RPMI8226 (cell line): ENCODE measurements at regions not wholly inside any gene's neighbourhood (a gene's known extent, or its start where the extent isn't known, plus 50 kb on each side); places are given as distances from the start of the nearest gene placed in this dataset.

Experiments used
- DNase-seq: peaks from one replicate; pipeline ENCODE4 v3.0.0-alpha.2; 2015

DNA sequence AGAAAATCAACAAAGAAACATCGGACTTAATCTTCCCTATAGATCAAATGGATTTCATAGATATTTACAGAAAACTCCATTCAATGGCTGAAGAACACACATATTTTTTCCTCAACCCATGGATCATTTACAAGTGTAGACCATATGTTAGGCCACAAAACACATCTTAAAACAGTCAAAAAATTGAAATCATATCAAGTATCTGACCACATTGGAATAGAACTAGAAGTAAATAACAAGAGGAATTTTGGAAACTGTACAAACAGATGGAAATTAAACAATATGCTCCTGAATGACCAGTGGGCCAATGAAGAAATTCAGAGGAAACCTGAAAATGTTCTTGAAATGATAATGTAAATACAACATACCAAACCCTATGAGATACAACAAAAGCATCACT is 323.1 kb upstream of the GPR149 start:
- no peak for DNase-seq

DNA sequence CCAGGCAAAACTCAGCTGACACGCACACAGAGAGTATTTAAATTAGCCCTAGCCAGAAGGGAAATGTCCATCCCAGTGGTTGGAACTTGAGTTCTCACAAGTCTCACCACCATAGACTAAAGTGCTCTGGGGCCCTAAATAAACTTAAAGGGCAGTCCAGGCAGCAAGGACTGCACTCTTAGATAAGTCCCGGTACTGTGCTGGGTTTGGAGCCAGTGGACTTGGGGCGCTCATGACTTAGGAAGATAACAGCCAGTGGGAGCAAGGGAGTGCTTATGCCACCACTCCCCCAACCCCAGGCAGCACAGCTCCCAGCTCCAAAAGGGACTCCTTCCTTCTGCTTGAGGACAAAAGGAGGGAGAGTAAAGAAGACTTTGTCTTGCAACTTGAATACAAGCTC is 319.5 kb upstream of the GPR149 start:
- no peak for DNase-seq

- DNase-seq = no peak
Observed at GRCh38 chr3:154745929-154746328, 315.9 kb upstream of the GPR149 start.

GRCh38 chr3:154745122-154745521 is 315.1 kb upstream of the GPR149 start:
- DNase-seq = no peak

GRCh38 chr3:154743418-154743817 is 313.4 kb upstream of the GPR149 start:
- no peak for DNase-seq

DNA sequence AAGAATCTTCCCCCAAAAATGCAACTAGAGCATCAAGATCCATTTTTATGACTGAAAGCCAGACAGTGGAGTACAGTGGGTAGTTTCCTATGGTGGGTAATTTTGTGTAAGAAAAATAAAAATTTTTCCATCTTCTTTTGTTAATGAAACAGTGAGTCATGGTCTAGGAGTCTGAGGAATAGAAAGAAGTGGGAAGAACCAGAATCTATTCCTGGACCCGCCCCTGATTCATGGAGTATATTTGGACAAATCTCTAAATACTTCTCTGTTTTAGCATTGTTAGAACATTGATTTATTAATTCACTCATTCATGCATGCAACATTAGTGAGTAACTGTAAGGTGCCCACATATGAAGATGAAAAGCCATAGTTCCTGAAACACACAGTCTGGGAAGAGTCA is 304.5 kb upstream of the GPR149 start:
- no peak for DNase-seq

DNA sequence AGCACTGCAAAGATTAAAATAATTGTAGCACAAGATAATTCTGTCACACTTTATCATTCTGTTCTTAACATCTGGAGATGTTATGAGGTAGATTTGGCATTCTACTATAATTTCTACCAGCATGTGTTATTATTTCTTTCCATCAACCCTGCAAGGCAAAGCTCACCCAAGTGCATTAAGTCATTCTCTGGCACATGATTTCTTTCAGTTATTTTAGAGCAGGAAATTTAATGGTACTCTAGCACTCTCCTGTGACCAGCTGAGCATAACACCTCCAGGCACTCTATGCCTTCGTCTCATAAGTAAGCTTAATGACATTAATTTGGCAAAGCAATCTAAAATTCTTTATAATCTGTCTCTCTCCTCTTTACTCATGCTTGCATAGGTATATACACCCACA is 300.2 kb upstream of the GPR149 start:
- DNase-seq = no peak

DNA sequence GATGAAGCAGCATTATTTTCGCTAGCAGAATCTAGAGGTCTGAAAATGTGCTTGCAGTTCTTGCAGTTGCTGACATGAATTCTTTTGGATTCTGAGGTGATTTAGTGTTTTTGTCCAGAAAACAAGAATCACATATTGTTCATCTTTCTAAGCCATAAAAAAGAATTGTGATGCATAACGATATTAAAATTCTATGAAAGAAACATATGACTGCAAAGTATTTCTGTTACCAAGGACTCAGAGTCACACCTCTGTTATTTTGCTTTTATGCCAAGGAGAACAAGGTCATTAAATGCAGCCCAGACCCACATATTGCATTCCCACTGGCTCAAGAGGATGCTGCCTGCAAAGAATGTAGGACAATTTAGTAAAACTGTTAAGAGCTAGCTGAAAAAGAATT is 299.8 kb upstream of the GPR149 start:
- DNase-seq = no peak

DNA sequence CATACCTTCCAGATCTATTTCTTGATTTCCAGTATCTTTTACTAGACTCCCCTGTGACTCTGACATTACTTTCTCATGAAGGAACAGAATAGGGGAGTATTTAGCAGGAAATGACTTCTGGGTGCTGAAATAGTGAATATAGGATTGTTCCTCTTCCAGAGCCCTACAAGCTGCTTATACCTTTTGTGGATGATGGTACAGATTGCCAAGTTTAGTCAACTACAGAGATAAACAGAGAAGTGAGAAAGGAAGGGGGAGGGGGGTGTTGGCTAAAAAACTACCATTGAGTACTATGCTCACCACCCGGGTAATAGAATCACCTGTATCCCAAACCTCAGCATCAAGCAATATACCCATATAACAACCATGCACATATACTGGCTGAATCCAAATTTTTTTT is 298.3 kb upstream of the GPR149 start:
- DNase-seq = no peak

GRCh38 chr3:154720921-154721320 is 290.9 kb upstream of the GPR149 start:
- no peak for DNase-seq

GRCh38 chr3:154718053-154718452 is 288.1 kb upstream of the GPR149 start:
- DNase-seq = no peak

GRCh38 chr3:154716170-154716569 is 286.2 kb upstream of the GPR149 start:
- no peak for DNase-seq

DNA sequence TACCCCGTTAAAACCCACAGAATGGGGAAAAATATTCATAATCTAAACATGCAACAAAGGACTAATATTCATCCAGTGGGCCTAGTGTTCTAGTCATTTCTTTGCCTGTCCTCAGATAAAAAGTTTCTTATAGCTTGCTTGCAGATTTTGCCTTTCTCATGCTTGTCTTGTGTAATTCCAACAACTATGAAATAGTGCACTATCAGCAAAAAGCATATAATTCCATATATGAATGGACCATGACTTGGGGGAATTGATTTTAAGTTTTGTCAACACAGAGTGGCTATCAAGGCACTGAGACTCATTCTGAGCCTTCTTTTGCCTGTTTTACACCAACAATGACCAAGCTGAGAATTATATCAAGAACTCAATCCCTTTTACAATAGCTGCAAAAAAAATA is 278.6 kb upstream of the GPR149 start:
- no peak for DNase-seq

- no peak for DNase-seq
Observed at GRCh38 chr3:154701055-154701454, 271.1 kb upstream of the GPR149 start.

DNA sequence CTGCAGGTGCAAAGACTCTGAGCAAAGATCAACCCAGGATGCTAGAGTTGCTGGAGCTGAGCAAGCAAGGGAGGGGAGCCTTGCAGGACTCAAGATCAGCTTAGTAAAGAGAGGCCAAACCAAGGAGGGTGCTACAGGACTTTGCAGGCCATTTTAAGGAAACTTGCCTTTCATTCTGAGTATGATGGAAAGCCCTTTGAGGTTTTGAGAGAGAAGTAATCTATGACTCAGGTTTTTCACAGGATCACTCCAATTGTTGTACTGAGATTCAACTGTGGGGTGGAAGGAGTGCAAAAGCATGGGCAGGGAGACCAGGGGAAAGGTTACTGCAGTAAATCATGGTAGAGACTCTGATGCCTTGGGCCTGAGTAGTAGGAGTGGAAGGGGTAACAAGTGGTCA is 260.4 kb upstream of the GPR149 start:
- no peak for DNase-seq

GRCh38 chr3:154684440-154684839 is 254.4 kb upstream of the GPR149 start:
- DNase-seq = no peak

GRCh38 chr3:154684021-154684420 is 254.0 kb upstream of the GPR149 start:
- DNase-seq = peak; percentile 28

- DNase-seq = no peak
Observed at GRCh38 chr3:154678041-154678654, 248.2 kb upstream of the GPR149 start.

DNA sequence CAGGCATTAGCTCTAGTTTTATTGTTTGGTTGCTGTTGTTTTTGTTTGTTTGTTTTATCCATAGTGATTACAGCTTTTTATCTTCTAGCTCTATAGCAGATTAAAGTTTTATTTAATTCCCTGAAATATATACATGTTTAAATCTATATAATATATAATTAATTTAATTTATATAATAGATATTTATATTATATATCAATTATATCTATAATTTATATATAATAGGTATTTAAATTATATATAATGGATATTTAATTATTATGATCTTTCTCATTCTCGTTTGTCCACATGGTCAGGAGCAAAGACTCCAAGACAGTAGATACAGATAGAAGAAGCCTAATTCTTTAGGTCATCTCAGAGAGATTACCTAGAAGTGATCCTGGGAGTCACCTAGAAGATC is 238.8 kb upstream of the GPR149 start:
- no peak for DNase-seq

GRCh38 chr3:154668187-154668586 is 238.2 kb upstream of the GPR149 start:
- DNase-seq = no peak

DNA sequence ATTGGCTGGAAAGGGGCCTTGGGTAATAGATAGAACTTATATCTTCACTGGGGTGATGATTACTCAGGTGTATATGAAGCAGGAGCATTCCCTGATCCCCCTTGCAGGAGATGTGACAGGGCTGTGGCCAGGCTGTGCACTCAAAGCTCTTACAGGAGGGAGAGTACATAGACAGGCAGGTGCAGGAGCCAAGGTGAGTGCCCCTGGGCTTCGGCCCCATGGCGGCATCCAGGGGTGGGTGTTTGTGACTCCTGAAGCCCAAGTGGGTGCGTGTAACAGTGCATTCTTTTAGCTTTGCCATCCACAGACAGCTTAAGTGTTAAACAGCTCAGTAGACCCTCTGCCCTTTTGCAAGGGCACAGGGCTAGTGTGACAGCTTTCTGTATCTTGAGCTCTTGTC is 236.6 kb upstream of the GPR149 start:
- no peak for DNase-seq

DNA sequence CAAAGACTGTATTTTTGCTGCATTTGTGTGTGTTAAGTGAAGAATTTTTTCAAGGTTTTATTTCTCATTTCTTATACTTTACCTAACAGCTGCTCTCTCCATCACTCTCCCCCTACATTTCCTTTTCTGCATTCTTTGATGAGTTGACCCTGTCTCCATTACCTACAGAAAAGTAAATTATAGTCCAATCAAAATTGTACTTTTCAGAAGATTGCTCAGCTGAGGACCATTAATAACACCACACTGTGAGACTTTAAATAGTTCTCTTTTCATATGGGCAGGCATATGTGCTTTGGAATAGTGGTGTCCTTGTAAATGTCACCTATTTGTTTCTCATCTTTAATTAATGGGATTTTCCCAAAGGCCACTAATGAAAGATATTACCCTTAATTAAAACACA is 234.7 kb upstream of the GPR149 start:
- no peak for DNase-seq

DNA sequence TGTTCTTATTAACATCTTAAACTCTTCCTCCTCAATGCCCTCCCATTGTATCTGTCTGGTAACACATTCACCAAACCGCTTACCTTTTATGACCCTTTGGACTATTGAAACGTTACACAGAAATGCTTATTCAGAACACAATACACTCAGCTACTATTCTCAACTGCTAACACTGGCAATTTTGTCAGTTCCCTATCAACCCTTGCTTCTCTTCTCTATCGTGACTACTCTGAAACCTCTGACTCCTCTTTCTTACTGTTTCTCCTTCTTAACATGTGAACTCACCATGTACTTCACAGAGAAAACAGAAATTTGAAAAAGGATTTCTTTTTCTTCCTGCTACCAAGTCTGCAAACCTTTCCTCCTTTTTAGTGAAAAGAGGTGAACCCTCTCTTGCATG is 232.9 kb upstream of the GPR149 start:
- DNase-seq = no peak

DNA sequence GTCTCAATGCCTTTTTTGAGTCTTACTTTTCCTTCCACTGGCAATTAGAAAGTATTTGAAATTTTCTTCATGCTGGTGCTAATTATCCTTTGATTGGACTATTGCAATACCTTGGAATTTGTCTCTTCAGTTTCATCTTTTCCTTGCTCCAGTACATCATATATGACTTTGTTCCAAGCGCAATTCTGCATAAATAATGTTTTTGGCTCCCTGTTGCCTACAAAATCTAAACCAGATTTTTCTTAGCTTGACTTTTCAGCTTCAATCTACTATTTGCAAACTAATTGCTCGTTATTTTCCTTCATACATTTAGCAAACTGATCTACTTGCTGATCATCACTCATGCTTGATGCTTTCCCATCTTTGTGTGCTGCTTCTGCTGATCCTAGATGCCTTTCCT is 230.8 kb upstream of the GPR149 start:
- DNase-seq = no peak

GRCh38 chr3:154658000-154658399 is 228.0 kb upstream of the GPR149 start:
- DNase-seq = no peak

- no peak for DNase-seq
Observed at GRCh38 chr3:154657218-154657617, 227.2 kb upstream of the GPR149 start.
